Smooth muscle cell (in vitro differentiated cells): ENCODE measurements at regions not wholly inside any gene's neighbourhood (a gene's known extent, or its start where the extent isn't known, plus 50 kb on each side); places are given as distances from the start of the nearest gene placed in this dataset.

ENCODE experiments used
- DNase-seq: peaks from one replicate; lab custom pipeline; 2025; ENCODE audit not compliant: unreplicated experiment; lab: John Stamatoyannopoulos, UW
- H2AFZ ChIP-seq: fragments of 200-600 bp; sonication (generic); 2 replicates; pipeline ENCODE4 v1.6.0; 2016; ENCODE audit warnings: antibody characterized with exemption, low read depth, mild to moderate bottlenecking
- H3F3A ChIP-seq: fragments of 200-600 bp; sonication (generic); 2 replicates; pipeline ENCODE4 v1.6.0; 2017; ENCODE audit warnings: antibody characterized with exemption, low read depth
- H3K27ac ChIP-seq: fragments of 200-600 bp; sonication (generic); 2 replicates; pipeline ENCODE4 v1.5.1; 2016; ENCODE audit warnings: low read depth, mild to moderate bottlenecking
- H3K27me3 ChIP-seq: fragments of 200-600 bp; sonication (generic); 2 replicates; pipeline ENCODE4 v1.6.1; 2016; ENCODE audit warnings: low read depth, mild to moderate bottlenecking
- H3K36me3 ChIP-seq: fragments of 200-600 bp; sonication (generic); 2 replicates; pipeline ENCODE4 v1.5.1; 2016; ENCODE audit warnings: low read depth
- H3K4me1 ChIP-seq: fragments of 200-600 bp; sonication (generic); 2 replicates; pipeline ENCODE4 v1.5.1; 2016; ENCODE audit warnings: low read depth
- H3K4me2 ChIP-seq: fragments of 200-600 bp; sonication (generic); 2 replicates; pipeline ENCODE4 v1.6.0; 2016; ENCODE audit warnings: mild to moderate bottlenecking
- H3K4me3 ChIP-seq: fragments of 200-600 bp; sonication (generic); 2 replicates; pipeline ENCODE4 v1.5.1; 2016; ENCODE audit warnings: mild to moderate bottlenecking
- H3K79me2 ChIP-seq: fragments of 200-600 bp; sonication (generic); 2 replicates; pipeline ENCODE4 v1.6.0; 2016; ENCODE audit warnings: low read depth, mild to moderate bottlenecking
- H3K9ac ChIP-seq: fragments of 200-600 bp; sonication (generic); 2 replicates; pipeline ENCODE4 v1.6.0; 2016; ENCODE audit warnings: low read depth
- H3K9me3 ChIP-seq: fragments of 200-600 bp; sonication (generic); replicated peaks from 2 replicates; pipeline ENCODE4 v1.5.1; 2016; ENCODE audit warnings: low read depth
- H4K20me1 ChIP-seq: fragments of 200-600 bp; sonication (generic); 2 replicates; pipeline ENCODE4 v1.6.0; 2016; ENCODE audit warnings: low read depth
- WGBS: methylation state at CpG from one replicate; pipeline ENCODE4 v1.1.7; 2016; ENCODE audit warnings: low lambda C conversion rate; 5-methylcytosine and 5-hydroxymethylcytosine counted together
- TF ChIP-seq, protein P1 (sequence below): fragments of 200-600 bp; sonication (generic); IDR thresholded peaks from 2 replicates; pipeline ENCODE4 v1.5.1; 2017; ENCODE audit warnings: borderline replicate concordance, mild to moderate bottlenecking, antibody characterized with exemption; ENCODE audit not compliant: insufficient read depth, poor library complexity, severe bottlenecking

DNA sequence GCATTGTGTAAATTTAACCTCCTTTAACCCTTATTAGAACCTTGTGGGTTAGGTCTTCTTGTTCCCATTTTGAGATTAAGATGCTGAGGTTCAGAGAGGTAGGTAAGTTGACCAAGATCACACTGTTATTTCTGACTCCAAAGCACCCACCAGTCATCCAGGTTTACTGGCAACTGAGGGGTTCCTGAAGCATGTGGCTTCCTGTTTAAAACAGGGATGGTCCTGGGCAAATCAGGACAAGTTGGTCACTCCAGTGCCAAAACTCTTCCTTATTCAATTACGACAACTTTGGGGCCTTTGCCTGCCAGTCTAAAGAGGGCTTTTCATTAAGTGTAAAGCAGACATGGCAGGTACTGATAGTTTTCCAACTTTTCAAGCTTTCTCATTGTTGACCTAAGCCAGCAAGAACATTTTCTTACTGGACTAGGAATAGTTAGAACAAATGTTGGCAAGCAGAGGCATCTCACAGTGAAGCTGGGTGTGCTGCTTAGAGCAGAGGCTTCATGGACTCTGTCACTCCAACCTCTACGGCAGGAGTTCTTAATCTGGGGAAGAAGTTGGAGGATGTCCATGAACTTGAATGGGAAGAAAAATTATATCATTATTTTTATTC is 149.4 kb upstream of the ADAMTS9 start:
- no peak for DNase-seq
- Histone ChIP-seq H3K4me3 (no peak overlapping the region), H3K27me3 (no peaks in the 10 kb centered on the region), H3K9me3 (no peaks in the 10 kb centered on the region), H4K20me1 (no peaks in the 10 kb centered on the region), H3K4me1 (no peaks in the 10 kb centered on the region), H3K27ac (no peak overlapping the region), H3F3A (no peaks in the 10 kb centered on the region), H3K4me2 (no peak overlapping the region), H3K79me2 (no peaks in the 10 kb centered on the region), H2AFZ (no peak overlapping the region), H3K36me3 (no peaks in the 10 kb centered on the region), H3K9ac (no peak overlapping the region)
- 98% methylated on average over 2 of the region's 2 CpGs for WGBS
- TF ChIP-seq, protein P1, sequence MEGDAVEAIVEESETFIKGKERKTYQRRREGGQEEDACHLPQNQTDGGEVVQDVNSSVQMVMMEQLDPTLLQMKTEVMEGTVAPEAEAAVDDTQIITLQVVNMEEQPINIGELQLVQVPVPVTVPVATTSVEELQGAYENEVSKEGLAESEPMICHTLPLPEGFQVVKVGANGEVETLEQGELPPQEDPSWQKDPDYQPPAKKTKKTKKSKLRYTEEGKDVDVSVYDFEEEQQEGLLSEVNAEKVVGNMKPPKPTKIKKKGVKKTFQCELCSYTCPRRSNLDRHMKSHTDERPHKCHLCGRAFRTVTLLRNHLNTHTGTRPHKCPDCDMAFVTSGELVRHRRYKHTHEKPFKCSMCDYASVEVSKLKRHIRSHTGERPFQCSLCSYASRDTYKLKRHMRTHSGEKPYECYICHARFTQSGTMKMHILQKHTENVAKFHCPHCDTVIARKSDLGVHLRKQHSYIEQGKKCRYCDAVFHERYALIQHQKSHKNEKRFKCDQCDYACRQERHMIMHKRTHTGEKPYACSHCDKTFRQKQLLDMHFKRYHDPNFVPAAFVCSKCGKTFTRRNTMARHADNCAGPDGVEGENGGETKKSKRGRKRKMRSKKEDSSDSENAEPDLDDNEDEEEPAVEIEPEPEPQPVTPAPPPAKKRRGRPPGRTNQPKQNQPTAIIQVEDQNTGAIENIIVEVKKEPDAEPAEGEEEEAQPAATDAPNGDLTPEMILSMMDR = no peak

DNA sequence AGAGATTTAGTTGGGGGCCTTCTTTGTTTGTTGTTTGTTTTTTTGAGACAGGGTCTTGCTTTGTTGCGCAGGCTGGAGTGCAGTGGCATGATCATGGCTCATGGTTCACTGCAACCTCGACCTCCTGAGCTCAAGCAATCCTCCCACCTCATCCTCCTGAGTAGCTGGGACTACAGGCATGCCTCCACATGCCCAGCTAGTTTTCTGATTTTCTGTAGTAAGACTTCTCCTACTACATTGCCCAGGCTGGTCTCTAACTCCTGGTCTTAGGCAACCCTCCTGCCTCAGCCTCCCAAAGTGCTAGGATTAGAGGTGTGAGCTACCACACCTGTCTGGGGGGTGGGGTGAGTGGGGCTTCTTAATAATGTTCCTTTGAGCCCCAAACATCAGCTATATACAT is 148.3 kb upstream of the ADAMTS9 start:
- TF ChIP-seq, protein P1 = no peak
- DNase-seq = no peak
- no peak overlapping the region for H3K27ac ChIP-seq
- 86% methylated on average over 2 of the region's 2 CpGs for WGBS
- H3K36me3 ChIP-seq = no peaks in the 10 kb centered on the region
- no peaks in the 10 kb centered on the region for H3K79me2 ChIP-seq
- no peaks in the 10 kb centered on the region for H3K27me3 ChIP-seq
- H3K9ac ChIP-seq = no peak overlapping the region
- H3K9me3 ChIP-seq = no peaks in the 10 kb centered on the region
- H4K20me1 ChIP-seq = no peaks in the 10 kb centered on the region
- H3F3A ChIP-seq = no peaks in the 10 kb centered on the region
- no peak overlapping the region for H3K4me3 ChIP-seq
- H2AFZ ChIP-seq = no peak overlapping the region
- no peak overlapping the region for H3K4me2 ChIP-seq
- no peaks in the 10 kb centered on the region for H3K4me1 ChIP-seq

DNA sequence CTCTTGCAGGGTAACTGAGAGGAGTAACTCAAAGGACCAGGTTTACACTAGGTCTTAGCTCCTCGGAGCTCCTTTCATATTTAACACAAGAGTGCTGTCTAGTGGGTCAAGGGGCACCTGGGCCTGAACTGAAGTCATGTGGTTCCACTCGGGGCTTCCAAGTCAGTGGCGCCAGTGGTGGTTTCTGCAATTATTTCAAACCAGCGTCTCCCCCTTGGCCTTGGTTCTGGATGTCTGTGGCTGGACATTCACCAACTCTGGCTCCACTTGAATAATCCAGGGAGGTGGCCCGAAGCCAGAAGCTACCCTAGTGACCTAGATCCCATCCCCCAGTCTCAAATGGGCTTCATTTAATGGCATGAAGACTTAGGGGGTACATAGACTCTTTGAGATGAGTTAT is 144.3 kb upstream of the ADAMTS9 start:
- Histone ChIP-seq H3K9me3 (no peaks in the 10 kb centered on the region), H3K4me3 (no peak overlapping the region), H3K79me2 (no peaks in the 10 kb centered on the region), H3K4me1 (peaks cover 5% of the 10 kb centered on the region), H3K4me2 (no peak overlapping the region), H3F3A (no peaks in the 10 kb centered on the region), H3K27me3 (no peaks in the 10 kb centered on the region), H2AFZ (no peak overlapping the region), H3K9ac (no peak overlapping the region), H3K27ac (no peak overlapping the region), H3K36me3 (no peaks in the 10 kb centered on the region), H4K20me1 (no peaks in the 10 kb centered on the region)
- TF ChIP-seq, protein P1 = no peak
- 96% methylated on average over 5 of the region's 5 CpGs for WGBS
- DNase-seq = no peak

DNA sequence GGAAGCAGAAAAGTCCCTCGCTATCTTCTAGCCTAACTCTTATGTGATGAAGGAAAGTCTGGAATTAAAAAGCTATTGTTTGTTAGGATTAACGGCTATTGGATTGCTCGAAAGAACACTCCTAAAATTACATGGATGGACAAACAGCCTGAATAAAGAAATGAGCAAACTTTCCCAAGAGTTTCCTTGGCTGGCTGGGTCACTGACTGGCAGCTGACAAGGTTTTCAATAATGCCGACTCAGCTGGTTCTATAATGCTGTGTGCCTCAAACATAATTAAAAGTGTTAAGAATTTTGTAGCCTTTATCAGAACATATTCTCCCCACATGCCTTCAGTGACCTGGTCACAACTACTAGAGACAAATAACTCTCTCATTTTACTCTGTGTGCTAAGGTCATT is 142.9 kb upstream of the ADAMTS9 start:
- Histone ChIP-seq H3K27me3 (no peaks in the 10 kb centered on the region), H4K20me1 (no peaks in the 10 kb centered on the region), H3K36me3 (no peaks in the 10 kb centered on the region), H2AFZ (no peak overlapping the region), H3K27ac (no peak overlapping the region), H3K9me3 (no peaks in the 10 kb centered on the region), H3F3A (no peaks in the 10 kb centered on the region), H3K4me3 (no peak overlapping the region), H3K9ac (no peak overlapping the region), H3K79me2 (no peaks in the 10 kb centered on the region), H3K4me2 (no peak overlapping the region), H3K4me1 (peaks cover 6% of the 10 kb centered on the region)
- DNase-seq = no peak
- WGBS = 95% methylated on average over 4 of the region's 4 CpGs
- TF ChIP-seq, protein P1 = no peak
